Heart left ventricle (tissue), 13 donors: ENCODE measurements at regions not wholly inside any gene's neighbourhood (a gene's known extent, or its start where the extent isn't known, plus 50 kb on each side); places are given as distances from the start of the nearest gene placed in this dataset.

ENCODE experiments used
- CTCF ChIP-seq, 12 donors: fragments of 200-600 bp; sonication (generic) in 4 of 12; IDR thresholded peaks; one replicate each; pipeline versions ENCODE4 v1.5.0 to v1.8.0; 2018 to 2022; ENCODE audit warnings: antibody characterized with exemption in 12 of 12, mild to moderate bottlenecking in 5 of 12
- POLR2A ChIP-seq, 2 donors: fragments of 450-650 bp; IDR thresholded peaks; one replicate each; pipeline ENCODE4 v1.6.1; 2017; ENCODE audit warnings: antibody characterized with exemption in 2 of 2, mild to moderate bottlenecking in 2 of 2, moderate library complexity in 2 of 2
- donor health status: ischemic (EF 13 %, LVEDD 7.1; RV severe dilation, severe dysfunction).
- donor health status: DM: no; HTN: yes; CAD: no.
- donor health status: DM: no; HTN: no; CAD: no.
- donor health status: ischemic (EF 25% LVEDD 6.9; RV normal size, moderate dysfunction).
- donor health status: ischemic (EF 25% LVEDD 5.7; RV mildly dilated, moderate dysfunction).
- donor health status: ischemic (EF 35%, LVEDD 5.7; RV mildly dilated, moderate dysfunction).
- donor health status: nonischemic (EF 11% LVEDD 7.7; RV severe dilation, severe dysfunction).
- donor health status: DM: yes; HTN: yes; CAD: no.
- donor health status: PGD.
- donor health status: ischemic (EF 29% LVEDD 5.4; RV normal size, mild dysfunction).
- donor health status: nonischemic (EF 23%, LVEDD 6.1; RV moderate dilation, normal function).

- TF ChIP-seq POLR2A (IDR thresholded peaks at IDR 0.05): no peak
- no peak for TF ChIP-seq CTCF (IDR thresholded peaks at IDR 0.05)
These were observed 310.5 kb upstream of the EMCN start for GRCh38 chr4:100828364-100828763.
